GM23338 (cell line): ENCODE measurements at regions not wholly inside any gene's neighbourhood (a gene's known extent, or its start where the extent isn't known, plus 50 kb on each side); places are given as distances from the start of the nearest gene placed in this dataset.

Experiments used
- CREB1 ChIP-seq: fragments of 250-450 bp; sonication (Bioruptor Pico); IDR thresholded peaks from 2 replicates; pipeline ENCODE4 v1.5.0; 2020; ENCODE audit warnings: low read depth, mild to moderate bottlenecking, moderate library complexity
- CTCF ChIP-seq, 2 experiments: fragments of 200-600 bp in 1 of 2; sonication (generic) in 1 of 2; conservative IDR thresholded peaks; 2 replicates each; pipeline versions ENCODE4 v1.5.1 to v1.6.1; 2016 to 2017; ENCODE audit warnings: antibody characterized with exemption in 2 of 2, low read depth in 2 of 2, mild to moderate bottlenecking in 2 of 2, moderate library complexity in 1 of 2
- EZH2phosphoT487 ChIP-seq: fragments of 200-600 bp; sonication (generic); IDR thresholded peaks from one replicate; pipeline ENCODE4 v1.8.1; 2018; ENCODE audit warnings: antibody characterized with exemption; ENCODE audit not compliant: unreplicated experiment
- POLR2AphosphoS5 ChIP-seq: IDR thresholded peaks from 2 replicates; pipeline ENCODE4 v1.6.1; 2016; ENCODE audit warnings: antibody characterized with exemption, low read depth
- REST ChIP-seq: IDR thresholded peaks from one replicate; pipeline ENCODE4 v1.6.1; 2018; ENCODE audit warnings: antibody characterized with exemption; ENCODE audit not compliant: unreplicated experiment
- ZNF114 ChIP-seq: fragments of 250-450 bp; sonication (Bioruptor Pico); IDR thresholded peaks from 2 replicates; pipeline ENCODE4 v1.5.0; 2020; ENCODE audit warnings: mild to moderate bottlenecking, moderate library complexity

GRCh38 chr2:78132391-78133370 is 610.5 kb upstream of the LRRTM4 start:
- no peak for TF ChIP-seq CTCF (conservative IDR thresholded peaks at IDR 0.05; ENCODE audit: low read depth in 2 of 2)
- no peak for TF ChIP-seq POLR2AphosphoS5
- no peak for TF ChIP-seq ZNF114 (CRISPR knock-in tag)
- no peak for TF ChIP-seq REST
- TF ChIP-seq EZH2phosphoT487: no peak
- TF ChIP-seq CREB1: no peak
